Breast epithelium (tissue), 3 donors: ENCODE measurements at regions not wholly inside any gene's neighbourhood (a gene's known extent, or its start where the extent isn't known, plus 50 kb on each side); places are given as distances from the start of the nearest gene placed in this dataset.

Experiments
- CTCF ChIP-seq, 3 donors: fragments of 450-650 bp; IDR thresholded peaks; one replicate each; pipeline ENCODE4 v1.5.1; 2016 to 2017; ENCODE audit warnings: antibody characterized with exemption in 3 of 3, mild to moderate bottlenecking in 3 of 3, moderate library complexity in 3 of 3
- POLR2AphosphoS5 ChIP-seq, 3 donors: sonication (generic); formaldehyde crosslinking; IDR thresholded peaks; one replicate each; pipeline ENCODE4 v1.6.1; 2017; ENCODE audit warnings: antibody characterized with exemption in 3 of 3

GRCh38 chr4:107439401-107439800, 280.6 kb downstream of the PAPSS1 start:
- TF ChIP-seq POLR2AphosphoS5 (IDR thresholded peaks at IDR 0.05) (no peak), CTCF (IDR thresholded peaks at IDR 0.05) (no peak)
